Right atrium auricular region (tissue), 2 donors: ENCODE measurements at regions not wholly inside any gene's neighbourhood (a gene's known extent, or its start where the extent isn't known, plus 50 kb on each side); places are given as distances from the start of the nearest gene placed in this dataset.
A peak's percentile ranks its signal among the peaks of the same experiment; 100 is the strongest.

Experiments
- DNase-seq: peaks from one replicate; pipeline ENCODE4 v3.0.0-alpha.2; 2019; ENCODE audit warnings: low spot score
- H3K27ac ChIP-seq, 2 donors: fragments of 200-600 bp; sonication (generic); 1 replicate in 1 of 2; 2 replicates in 1 of 2; pipeline ENCODE4 v1.5.1; 2016 to 2019
- H3K27me3 ChIP-seq, 2 donors: fragments of 200-600 bp; sonication (generic); one replicate each; pipeline versions ENCODE4 v1.5.1 to v1.6.0; 2017 to 2019
- H3K36me3 ChIP-seq: fragments of 200-600 bp; sonication (generic); one replicate; pipeline ENCODE4 v1.5.1; 2016
- H3K4me1 ChIP-seq, 2 donors: fragments of 200-600 bp; sonication (generic); one replicate each; pipeline versions ENCODE4 v1.5.1 to v1.6.0; 2017 to 2019
- H3K4me3 ChIP-seq, 2 donors: fragments of 200-600 bp; sonication (generic); 1 replicate in 1 of 2; 2 replicates in 1 of 2; pipeline ENCODE4 v1.5.1; 2017 to 2019; ENCODE audit warnings: mild to moderate bottlenecking in 1 of 2, moderate library complexity in 1 of 2
- H3K9me3 ChIP-seq, 2 donors: fragments of 200-600 bp; sonication (generic); one replicate each; pipeline ENCODE4 v1.5.1; 2019
- TF ChIP-seq, protein P1 (sequence below), 2 donors: fragments of 200-600 bp; sonication (generic); IDR thresholded peaks; one replicate each; pipeline ENCODE4 v1.5.1; 2019; ENCODE audit warnings: antibody characterized with exemption in 2 of 2

DNA sequence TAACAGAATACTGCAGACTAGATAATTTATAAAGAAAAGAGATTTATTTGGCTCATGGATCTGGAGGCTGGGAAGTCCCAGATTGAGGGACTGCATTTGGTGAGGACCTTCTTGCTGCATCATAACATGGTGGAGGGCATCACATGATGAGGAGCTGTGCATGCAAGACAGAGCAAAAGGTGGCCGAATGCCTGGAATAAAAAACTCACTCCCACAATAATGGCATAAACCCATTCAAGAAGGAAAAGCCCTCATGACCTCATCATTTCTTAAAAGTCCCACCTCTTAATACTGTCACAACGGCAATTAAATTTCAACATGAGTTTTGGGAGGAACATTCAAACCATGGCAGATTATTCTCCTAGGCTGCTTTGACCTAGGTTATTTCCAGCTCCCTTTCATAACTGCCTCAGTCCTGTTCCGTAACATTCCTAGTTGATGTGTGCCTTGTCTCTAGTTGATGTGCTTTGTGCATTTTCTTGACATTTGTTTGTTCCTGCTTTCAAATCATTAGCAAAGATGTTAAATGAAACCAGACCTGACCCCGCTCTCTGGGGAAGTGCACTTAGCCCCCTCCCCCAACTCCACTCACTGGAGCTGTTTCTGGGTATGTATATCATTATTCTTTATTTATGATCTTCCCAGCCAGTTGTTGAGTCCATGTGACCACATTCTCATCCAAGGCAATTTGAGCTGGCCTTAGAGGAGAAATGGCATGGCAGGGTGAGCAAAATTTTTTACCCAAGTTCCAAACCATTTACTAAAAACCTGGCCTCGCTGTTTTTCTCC lies 148.5 kb downstream of the GDAP2 start:
- TF ChIP-seq, protein P1, sequence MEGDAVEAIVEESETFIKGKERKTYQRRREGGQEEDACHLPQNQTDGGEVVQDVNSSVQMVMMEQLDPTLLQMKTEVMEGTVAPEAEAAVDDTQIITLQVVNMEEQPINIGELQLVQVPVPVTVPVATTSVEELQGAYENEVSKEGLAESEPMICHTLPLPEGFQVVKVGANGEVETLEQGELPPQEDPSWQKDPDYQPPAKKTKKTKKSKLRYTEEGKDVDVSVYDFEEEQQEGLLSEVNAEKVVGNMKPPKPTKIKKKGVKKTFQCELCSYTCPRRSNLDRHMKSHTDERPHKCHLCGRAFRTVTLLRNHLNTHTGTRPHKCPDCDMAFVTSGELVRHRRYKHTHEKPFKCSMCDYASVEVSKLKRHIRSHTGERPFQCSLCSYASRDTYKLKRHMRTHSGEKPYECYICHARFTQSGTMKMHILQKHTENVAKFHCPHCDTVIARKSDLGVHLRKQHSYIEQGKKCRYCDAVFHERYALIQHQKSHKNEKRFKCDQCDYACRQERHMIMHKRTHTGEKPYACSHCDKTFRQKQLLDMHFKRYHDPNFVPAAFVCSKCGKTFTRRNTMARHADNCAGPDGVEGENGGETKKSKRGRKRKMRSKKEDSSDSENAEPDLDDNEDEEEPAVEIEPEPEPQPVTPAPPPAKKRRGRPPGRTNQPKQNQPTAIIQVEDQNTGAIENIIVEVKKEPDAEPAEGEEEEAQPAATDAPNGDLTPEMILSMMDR (IDR thresholded peaks at IDR 0.05): no peak
- no peaks in the 10 kb centered on the region for H3K36me3 ChIP-seq
- no peaks in the 10 kb centered on the region for H3K27me3 ChIP-seq
- H3K9me3 ChIP-seq: no peaks in the 10 kb centered on the region
- no peak overlapping the region for H3K27ac ChIP-seq
- peaks cover 0 to 13% of the 10 kb centered on the region in 2 donors for H3K4me1 ChIP-seq
- H3K4me3 ChIP-seq: no peak overlapping the region
- DNase-seq: no peak

DNA sequence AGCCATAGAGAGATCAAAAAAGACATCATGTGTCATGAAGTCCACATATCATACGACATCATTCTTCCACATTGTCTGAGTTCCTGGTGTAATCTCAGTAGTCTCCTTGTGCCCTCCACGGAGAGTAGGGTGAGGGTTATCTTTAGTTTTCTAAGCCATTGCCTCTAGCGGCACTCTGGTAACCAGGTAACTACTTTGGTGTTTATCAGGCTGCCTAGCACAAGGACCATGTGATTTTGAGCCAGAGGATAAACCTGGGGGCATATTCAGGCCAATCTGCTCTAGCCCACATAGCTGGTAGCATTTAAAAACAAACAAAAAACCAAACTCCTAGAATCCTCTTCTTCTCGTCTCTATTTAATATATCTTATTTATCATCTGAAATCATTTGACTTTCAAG lies 147.4 kb downstream of the GDAP2 start:
- Histone ChIP-seq H3K9me3 (no peaks in the 10 kb centered on the region), H3K27me3 (no peaks in the 10 kb centered on the region), H3K4me3 (no peak overlapping the region), H3K4me1 (peaks cover 0 to 13% of the 10 kb centered on the region in 2 donors), H3K36me3 (no peaks in the 10 kb centered on the region), H3K27ac (no peak overlapping the region)
- TF ChIP-seq, protein P1 (IDR thresholded peaks at IDR 0.05): no peak
- DNase-seq: no peak

DNA sequence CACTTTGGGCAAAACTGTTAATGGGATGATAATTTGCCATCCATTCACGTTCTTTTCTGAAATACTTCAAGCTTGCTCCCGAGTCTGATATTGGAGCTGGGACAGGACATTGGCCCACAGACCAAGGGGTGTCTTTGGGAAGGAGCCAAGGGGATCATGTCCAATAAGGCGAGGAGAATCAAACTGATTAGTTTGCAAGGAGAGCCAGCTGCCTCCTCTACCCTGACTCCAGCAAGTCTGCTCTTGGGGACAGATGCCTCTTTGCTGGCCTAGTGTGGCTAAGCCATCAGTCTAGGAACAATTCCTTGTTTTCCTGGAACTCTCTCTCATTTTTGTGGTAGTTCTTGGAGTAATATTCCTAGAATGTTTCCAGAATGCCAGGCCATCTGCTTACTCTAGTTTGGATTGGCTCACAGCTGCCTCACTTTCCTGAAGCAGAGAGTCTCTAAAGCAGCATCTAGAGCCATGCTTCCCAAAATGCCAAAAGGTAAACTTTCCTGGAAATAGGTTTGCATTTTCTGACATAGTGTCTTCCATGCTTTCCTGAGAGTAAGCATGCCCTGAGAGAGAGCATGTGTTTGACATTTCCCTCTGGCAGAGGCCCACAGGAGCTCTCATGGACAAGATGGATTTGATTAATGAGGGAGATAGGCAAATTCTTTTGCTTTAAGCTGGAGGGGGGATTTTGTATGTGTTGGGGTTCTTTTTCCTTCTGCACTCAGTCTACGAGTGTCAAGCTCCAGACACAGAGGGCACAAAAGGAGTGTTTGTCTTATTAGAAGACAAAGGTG lies 145.6 kb downstream of the GDAP2 start:
- Histone ChIP-seq H3K27ac (no peak overlapping the region), H3K36me3 (no peaks in the 10 kb centered on the region), H3K9me3 (no peaks in the 10 kb centered on the region), H3K4me3 (no peak overlapping the region), H3K27me3 (no peaks in the 10 kb centered on the region), H3K4me1 (peaks cover 0 to 13% of the 10 kb centered on the region in 2 donors)
- TF ChIP-seq, protein P1 (IDR thresholded peaks at IDR 0.05): no peak
- DNase-seq: no peak

DNA sequence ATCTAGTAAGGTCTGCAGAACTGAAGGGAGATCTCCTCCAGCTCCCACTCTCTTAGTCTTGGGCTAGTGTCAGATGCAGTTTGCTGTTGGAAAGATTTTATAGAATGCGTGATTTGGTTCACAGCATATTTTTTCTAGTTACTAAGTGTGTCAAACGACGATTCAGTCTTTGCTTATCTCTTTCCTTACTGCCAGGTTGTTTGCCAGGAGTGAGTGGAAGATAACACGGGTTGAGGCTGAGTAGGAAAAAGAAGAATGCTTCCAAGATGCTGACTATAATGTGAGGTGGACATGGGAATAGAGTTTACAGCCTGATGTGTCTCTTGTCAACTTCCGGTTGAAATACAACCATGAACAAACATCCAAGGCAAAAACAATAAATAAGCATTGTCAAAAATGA lies 141.4 kb downstream of the GDAP2 start:
- H3K4me3 ChIP-seq: no peak overlapping the region
- H3K9me3 ChIP-seq: no peaks in the 10 kb centered on the region
- TF ChIP-seq, protein P1 (IDR thresholded peaks at IDR 0.05): no peak
- no peak overlapping the region for H3K27ac ChIP-seq
- H3K27me3 ChIP-seq: no peaks in the 10 kb centered on the region
- no peak for DNase-seq
- no peaks in the 10 kb centered on the region for H3K4me1 ChIP-seq
- H3K36me3 ChIP-seq: no peaks in the 10 kb centered on the region

DNA sequence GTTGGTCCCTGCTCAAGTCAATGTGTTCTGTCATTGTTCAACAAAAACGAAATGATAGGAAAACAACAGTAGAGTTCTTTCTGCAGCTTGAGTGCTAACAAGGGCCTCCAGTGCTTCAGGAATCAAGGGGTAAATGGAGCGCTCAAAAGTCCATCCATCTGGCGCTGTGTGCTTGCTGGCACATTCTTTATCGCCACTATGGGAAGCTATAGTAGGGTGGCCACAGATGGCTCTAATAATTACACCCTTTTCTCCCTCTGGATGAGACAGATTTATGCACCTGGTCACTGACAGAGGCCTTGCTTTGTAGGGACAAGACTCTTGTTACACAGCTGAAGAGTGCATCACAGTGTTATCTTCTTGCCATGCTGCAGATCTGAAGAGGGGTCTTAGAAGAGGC lies 136.0 kb downstream of the GDAP2 start:
- H3K9me3 ChIP-seq: no peaks in the 10 kb centered on the region
- DNase-seq: no peak
- peak overlapping the region in 1 of 2 donors; percentile 53 for H3K27ac ChIP-seq
- H3K4me3 ChIP-seq: no peak overlapping the region
- TF ChIP-seq, protein P1 (IDR thresholded peaks at IDR 0.05): no peak
- peaks cover 0 to 26% of the 10 kb centered on the region in 2 donors for H3K4me1 ChIP-seq
- H3K27me3 ChIP-seq: no peaks in the 10 kb centered on the region
- H3K36me3 ChIP-seq: no peaks in the 10 kb centered on the region
